Neural progenitor cell (in vitro differentiated cells): ENCODE measurements at regions not wholly inside any gene's neighbourhood (a gene's known extent, or its start where the extent isn't known, plus 50 kb on each side); places are given as distances from the start of the nearest gene placed in this dataset.

Experiments used
- CTCF ChIP-seq: fragments of 200-600 bp; sonication (generic); IDR thresholded peaks from 2 replicates; pipeline ENCODE4 v1.5.1; 2017; ENCODE audit warnings: antibody characterized with exemption, mild to moderate bottlenecking
- EZH2 ChIP-seq: fragments of 200-600 bp; sonication (generic); IDR thresholded peaks from 2 replicates; pipeline ENCODE4 v1.6.1; 2017; ENCODE audit warnings: antibody characterized with exemption, mild to moderate bottlenecking, moderate library complexity
- EZH2phosphoT487 ChIP-seq: fragments of 200-600 bp; sonication (generic); IDR thresholded peaks from 2 replicates; pipeline ENCODE4 v1.6.1; 2017; ENCODE audit warnings: antibody characterized with exemption

- TF ChIP-seq CTCF: no peak
- TF ChIP-seq EZH2: no peak
- TF ChIP-seq EZH2phosphoT487: no peak
These were observed 318.7 kb upstream of the TECRL start for GRCh38 chr4:64727960-64728359.
